ENCODE measurements at regions not wholly inside any gene's neighbourhood (a gene's known extent, or its start where the extent isn't known, plus 50 kb on each side); places are given as distances from the start of the nearest gene placed in this dataset.
"Not testable (repeated sequence)": the region's sequence is repeated elsewhere in the genome, so short reads cannot be mapped to it uniquely, and the experiment has no call there.

DNA sequence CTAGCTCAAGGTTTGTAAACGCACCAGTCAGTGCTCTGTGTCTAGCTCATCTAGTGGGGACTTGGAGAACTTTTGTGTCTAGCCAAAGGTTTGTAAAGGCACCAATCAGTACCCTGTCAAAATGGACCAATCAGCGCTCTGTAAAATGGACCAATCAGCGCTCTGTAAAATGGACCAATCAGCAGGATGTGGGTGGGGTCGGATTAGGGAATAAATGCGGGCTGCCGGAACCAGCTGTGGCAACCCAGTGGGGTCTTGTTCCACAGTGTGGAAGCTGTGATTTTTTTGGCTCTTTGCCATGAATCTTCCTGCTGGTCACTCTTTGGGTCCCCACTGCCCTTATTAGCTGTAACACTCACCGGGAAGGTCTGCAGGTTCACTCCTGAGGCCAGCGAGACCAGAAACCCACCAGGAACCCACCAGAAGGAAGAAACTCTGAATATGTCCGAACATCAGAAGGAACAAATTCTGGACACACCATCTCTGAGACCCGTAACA is 197.8 kb downstream of the SPP2 start:
- H3K9me1 ChIP-seq (replicated peaks; ENCODE audit: control insufficient read depth, extremely low read depth, insufficient read depth, low read length); H3K27me3 ChIP-seq (ENCODE audit: control insufficient read depth in 2 of 2, insufficient read depth in 2 of 2, low read length in 2 of 2); H3K9me3 ChIP-seq (replicated peaks; ENCODE audit: control insufficient read depth, insufficient read depth, low read length); H3K4me3 ChIP-seq (replicated peaks in 1 of 3; ENCODE audit: insufficient read depth in 1 of 3, low read depth in 1 of 3, low read length in 3 of 3); FAIRE-seq; H2AFZ ChIP-seq (ENCODE audit: low read depth, low read length); H3K36me3 ChIP-seq (ENCODE audit: control insufficient read depth in 2 of 2, extremely low read depth in 1 of 2, insufficient read depth in 2 of 2, low read length in 2 of 2); H3K9ac ChIP-seq (replicated peaks; ENCODE audit: extremely low read depth, insufficient read depth, low read length); H4K20me1 ChIP-seq (replicated peaks; ENCODE audit: control insufficient read depth, extremely low read depth, insufficient read depth, low read length); POLR2A ChIA-PET; H3K27ac ChIP-seq (ENCODE audit: insufficient read depth, low read depth, low read length); H3K4me2 ChIP-seq (ENCODE audit: insufficient read depth, low read length); BruUV-seq (replicated peaks); DNase-seq (ENCODE audit: low read depth, low spot score); dilution Hi-C loops (cut with MboI; ENCODE audit: extremely low pct_ligation_motif_present, low sequenced_read_pairs); H3K79me2 ChIP-seq (ENCODE audit: control insufficient read depth, insufficient read depth, low read length): not testable (repeated sequence)
- intact Hi-C loops (cut with micrococcal nuclease), result loop anchor here (5.0 kb wide), 1 partner anchor 199 kb away; no protein-coding TSS in a partner anchor
- CTCF ChIA-PET, result interaction anchor here (1.7 kb wide), 1 partner anchor 113 kb away, joined by 8 read pairs; no protein-coding TSS in a partner anchor
- peaks cover 54% of the 10 kb centered on the region for H3K4me1 ChIP-seq (ENCODE audit: control insufficient read depth, extremely low read depth, insufficient read depth, low read length)

DNA sequence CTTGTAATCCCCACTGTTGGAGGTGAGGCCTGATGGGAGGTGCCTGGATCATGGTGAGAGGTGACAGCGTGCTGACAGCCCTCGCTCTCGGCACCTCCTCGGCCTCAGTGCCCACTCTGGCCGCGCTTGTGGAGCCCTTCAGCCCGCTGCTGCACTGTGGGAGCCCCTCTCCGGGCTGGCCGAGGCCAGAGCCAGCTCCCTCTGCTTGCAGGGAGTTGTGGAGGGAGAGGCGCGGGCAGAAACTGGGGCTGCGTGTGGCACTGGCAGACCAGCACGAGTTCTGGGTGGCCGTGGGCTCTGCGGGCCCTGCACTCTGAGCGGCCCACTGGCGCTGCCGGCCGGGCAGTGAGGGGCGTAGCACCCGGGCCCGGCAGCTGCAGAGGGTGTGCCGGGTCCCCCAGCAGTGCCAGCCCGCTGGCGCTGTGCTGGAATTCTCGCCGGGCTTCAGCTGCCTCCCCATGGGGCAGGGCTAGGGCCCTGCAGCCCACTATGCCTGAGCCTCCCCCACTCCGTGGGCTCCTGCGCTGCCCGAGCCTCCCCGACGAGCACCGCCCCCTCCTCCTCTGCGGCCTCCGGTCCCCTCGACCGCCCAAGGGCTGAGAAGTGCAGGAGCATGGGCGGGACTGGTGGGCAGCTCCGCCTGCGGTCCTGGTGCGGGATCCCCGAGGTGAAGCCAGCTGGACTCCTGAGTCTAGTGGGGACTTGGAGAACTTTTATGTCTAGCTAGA is 197.1 kb downstream of the SPP2 start:
- FAIRE-seq, result no peak
- intact Hi-C loops (cut with micrococcal nuclease), result loop anchor here (5.0 kb wide), 1 partner anchor 200 kb away; no protein-coding TSS in a partner anchor
- no peak for DNase-seq (ENCODE audit: low read depth, low spot score)
- no peak overlapping the region for H2AFZ ChIP-seq (ENCODE audit: low read depth, low read length)
- no peaks in the 10 kb centered on the region for H3K79me2 ChIP-seq (ENCODE audit: control insufficient read depth, insufficient read depth, low read length)
- no peaks in the 10 kb centered on the region for H3K9me3 ChIP-seq (replicated peaks; ENCODE audit: control insufficient read depth, insufficient read depth, low read length)
- H3K27ac ChIP-seq (ENCODE audit: insufficient read depth, low read depth, low read length), result no peak overlapping the region
- peaks cover 54% of the 10 kb centered on the region for H3K4me1 ChIP-seq (ENCODE audit: control insufficient read depth, extremely low read depth, insufficient read depth, low read length)
- ChIA-PET CTCF (no interaction called here), POLR2A (no interaction called here)
- H3K36me3 ChIP-seq (ENCODE audit: control insufficient read depth in 2 of 2, extremely low read depth in 1 of 2, insufficient read depth in 2 of 2, low read length in 2 of 2), result no peaks in the 10 kb centered on the region
- TF ChIP-seq POLR2AphosphoS5 (IDR thresholded peaks at IDR 0.05; ENCODE audit: insufficient read depth, low read depth, low read length) (no peak), JUN (IDR thresholded peaks at IDR 0.05; ENCODE audit: borderline replicate concordance, insufficient read depth, insufficient read length, low read depth) (no peak), EZH2 (IDR thresholded peaks at IDR 0.05; ENCODE audit: borderline replicate concordance, low read depth, low read length, severe bottlenecking) (no peak), GATA2 (IDR thresholded peaks at IDR 0.05; ENCODE audit: insufficient read depth, insufficient read length, low read depth, low read length) (no peak), FOS (IDR thresholded peaks at IDR 0.05; ENCODE audit: borderline replicate concordance, insufficient read depth, low read length) (no peak), MYC (IDR thresholded peaks at IDR 0.05; ENCODE audit: low read depth, low read length) (no peak), POLR2A (IDR thresholded peaks at IDR 0.05; ENCODE audit: low read depth, low read length) (no peak)
- TF ChIP-seq, protein P1, sequence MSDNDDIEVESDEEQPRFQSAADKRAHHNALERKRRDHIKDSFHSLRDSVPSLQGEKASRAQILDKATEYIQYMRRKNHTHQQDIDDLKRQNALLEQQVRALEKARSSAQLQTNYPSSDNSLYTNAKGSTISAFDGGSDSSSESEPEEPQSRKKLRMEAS (IDR thresholded peaks at IDR 0.05; ENCODE audit: insufficient read depth, insufficient read length), result no peak
- TF ChIP-seq, protein P2, sequence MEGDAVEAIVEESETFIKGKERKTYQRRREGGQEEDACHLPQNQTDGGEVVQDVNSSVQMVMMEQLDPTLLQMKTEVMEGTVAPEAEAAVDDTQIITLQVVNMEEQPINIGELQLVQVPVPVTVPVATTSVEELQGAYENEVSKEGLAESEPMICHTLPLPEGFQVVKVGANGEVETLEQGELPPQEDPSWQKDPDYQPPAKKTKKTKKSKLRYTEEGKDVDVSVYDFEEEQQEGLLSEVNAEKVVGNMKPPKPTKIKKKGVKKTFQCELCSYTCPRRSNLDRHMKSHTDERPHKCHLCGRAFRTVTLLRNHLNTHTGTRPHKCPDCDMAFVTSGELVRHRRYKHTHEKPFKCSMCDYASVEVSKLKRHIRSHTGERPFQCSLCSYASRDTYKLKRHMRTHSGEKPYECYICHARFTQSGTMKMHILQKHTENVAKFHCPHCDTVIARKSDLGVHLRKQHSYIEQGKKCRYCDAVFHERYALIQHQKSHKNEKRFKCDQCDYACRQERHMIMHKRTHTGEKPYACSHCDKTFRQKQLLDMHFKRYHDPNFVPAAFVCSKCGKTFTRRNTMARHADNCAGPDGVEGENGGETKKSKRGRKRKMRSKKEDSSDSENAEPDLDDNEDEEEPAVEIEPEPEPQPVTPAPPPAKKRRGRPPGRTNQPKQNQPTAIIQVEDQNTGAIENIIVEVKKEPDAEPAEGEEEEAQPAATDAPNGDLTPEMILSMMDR (IDR thresholded peaks at IDR 0.05; ENCODE audit: extremely low read depth in 1 of 2, insufficient read depth in 1 of 2, low read depth in 1 of 2, low read length in 2 of 2), result no peak
- BruUV-seq (replicated peaks), result no TSS peak
- no peaks in the 10 kb centered on the region for H3K27me3 ChIP-seq (ENCODE audit: control insufficient read depth in 2 of 2, insufficient read depth in 2 of 2, low read length in 2 of 2)
- dilution Hi-C loops (cut with MboI; ENCODE audit: extremely low pct_ligation_motif_present, low sequenced_read_pairs), result no loop called here
- H3K4me3 ChIP-seq (replicated peaks in 1 of 3; ENCODE audit: insufficient read depth in 1 of 3, low read depth in 1 of 3, low read length in 3 of 3), result no peak overlapping the region
- no peak overlapping the region for H3K4me2 ChIP-seq (ENCODE audit: insufficient read depth, low read length)
- no peaks in the 10 kb centered on the region for H4K20me1 ChIP-seq (replicated peaks; ENCODE audit: control insufficient read depth, extremely low read depth, insufficient read depth, low read length)
- no peaks in the 10 kb centered on the region for H3K9me1 ChIP-seq (replicated peaks; ENCODE audit: control insufficient read depth, extremely low read depth, insufficient read depth, low read length)
- H3K9ac ChIP-seq (replicated peaks; ENCODE audit: extremely low read depth, insufficient read depth, low read length), result no peak overlapping the region
